Esophagus muscularis mucosa (tissue), 4 donors: ENCODE measurements at regions not wholly inside any gene's neighbourhood (a gene's known extent, or its start where the extent isn't known, plus 50 kb on each side); places are given as distances from the start of the nearest gene placed in this dataset.

Source experiments
- DNase-seq: peaks from one replicate; pipeline ENCODE4 v3.0.0-alpha.2; 2017; ENCODE audit errors: extremely low spot score
- H3K27ac ChIP-seq, 4 donors: fragments of 200-600 bp; sonication (generic); replicated peaks in 1 of 4; 1 replicate in 3 of 4; 2 replicates in 1 of 4; pipeline ENCODE4 v1.5.1; 2016 to 2019; ENCODE audit warnings: mild to moderate bottlenecking in 1 of 4
- H3K27me3 ChIP-seq, 4 donors: fragments of 200-600 bp; sonication (generic); one replicate each; pipeline versions ENCODE4 v1.5.1 to v1.6.0; 2016 to 2019
- H3K36me3 ChIP-seq, 4 donors: fragments of 200-600 bp; sonication (generic); one replicate each; pipeline ENCODE4 v1.5.1; 2016 to 2019
- H3K4me1 ChIP-seq, 4 donors: fragments of 200-600 bp; sonication (generic); one replicate each; pipeline ENCODE4 v1.5.1; 2016 to 2019
- H3K4me3 ChIP-seq, 4 donors: fragments of 200-600 bp; sonication (generic); 1 replicate in 2 of 4; 2 replicates in 2 of 4; pipeline ENCODE4 v1.5.1; 2016 to 2019; ENCODE audit warnings: mild to moderate bottlenecking in 4 of 4, moderate library complexity in 1 of 4
- H3K9me3 ChIP-seq, 4 donors: fragments of 200-600 bp; sonication (generic); 1 replicate in 3 of 4; 2 replicates in 1 of 4; pipeline ENCODE4 v1.5.1; 2016 to 2019
- EP300 ChIP-seq: sonication (generic); formaldehyde crosslinking; IDR thresholded peaks from one replicate; pipeline ENCODE4 v1.6.1; 2017; ENCODE audit warnings: antibody characterized with exemption
- POLR2A ChIP-seq: fragments of 450-650 bp; IDR thresholded peaks from one replicate; pipeline ENCODE4 v1.6.1; 2017; ENCODE audit warnings: antibody characterized with exemption, moderate library complexity, mild to moderate bottlenecking, low read depth
- POLR2AphosphoS5 ChIP-seq, 2 donors: sonication (generic); formaldehyde crosslinking; IDR thresholded peaks; one replicate each; pipeline ENCODE4 v1.6.1; 2017; ENCODE audit warnings: antibody characterized with exemption in 2 of 2
- WGBS: methylation state at CpG from one replicate; pipeline ENCODE4 v1.1.5; 2018; 5-methylcytosine and 5-hydroxymethylcytosine counted together
- intact Hi-C: fragments of 100-400 bp; cut with DNase I; formaldehyde crosslinking; loops from one replicate; pipeline ENCODE4 v1.15.1; 2023
- small RNA-seq, 3 donors: library from RNA; depleted of rRNA; stranded (forward); fragments of <200 nt; gene quantifications; one replicate each; pipeline ENCODE3, GENCODE V24; 2016
- TF ChIP-seq, protein P1 (sequence below), 3 experiments: fragments of 200-600 bp in 2 of 3; fragments of 450-650 bp in 1 of 3; sonication (generic) in 2 of 3; IDR thresholded peaks; one replicate each; pipeline ENCODE4 v1.5.1; 2017 to 2019; ENCODE audit warnings: antibody characterized with exemption in 3 of 3, mild to moderate bottlenecking in 2 of 3, moderate library complexity in 1 of 3

DNA sequence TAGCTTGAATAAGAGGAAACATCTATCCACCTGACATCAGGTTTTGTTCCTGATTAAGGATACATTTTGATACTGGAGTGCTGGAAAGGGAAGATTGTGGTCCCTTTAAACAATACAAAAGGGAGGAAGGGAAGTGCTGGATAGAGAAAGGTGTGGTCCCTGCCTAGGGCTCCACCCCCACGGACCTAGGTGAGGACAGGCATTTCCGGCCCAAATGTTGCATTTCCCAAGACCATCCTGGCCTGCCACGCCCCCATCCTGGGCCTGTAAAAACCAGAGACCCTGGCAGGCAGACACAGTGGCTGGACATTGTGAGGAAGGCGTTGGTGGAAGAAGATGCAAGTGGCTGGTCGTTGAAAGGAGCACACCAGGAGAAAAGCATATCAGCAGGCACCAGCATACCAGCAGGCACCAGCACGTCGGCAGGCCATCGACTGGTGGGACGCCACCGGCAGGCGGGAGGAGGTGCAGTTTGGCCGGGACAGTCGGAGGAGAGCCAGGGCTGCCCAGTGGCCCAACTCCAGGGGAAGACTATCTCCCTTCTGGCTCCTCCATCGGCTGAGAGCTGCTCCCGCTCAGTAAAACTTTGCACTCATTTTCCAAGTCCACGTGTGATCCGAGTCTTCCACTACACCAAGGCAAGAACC lies 53.2 kb upstream of the AMN1 start:
- TF ChIP-seq, protein P1, sequence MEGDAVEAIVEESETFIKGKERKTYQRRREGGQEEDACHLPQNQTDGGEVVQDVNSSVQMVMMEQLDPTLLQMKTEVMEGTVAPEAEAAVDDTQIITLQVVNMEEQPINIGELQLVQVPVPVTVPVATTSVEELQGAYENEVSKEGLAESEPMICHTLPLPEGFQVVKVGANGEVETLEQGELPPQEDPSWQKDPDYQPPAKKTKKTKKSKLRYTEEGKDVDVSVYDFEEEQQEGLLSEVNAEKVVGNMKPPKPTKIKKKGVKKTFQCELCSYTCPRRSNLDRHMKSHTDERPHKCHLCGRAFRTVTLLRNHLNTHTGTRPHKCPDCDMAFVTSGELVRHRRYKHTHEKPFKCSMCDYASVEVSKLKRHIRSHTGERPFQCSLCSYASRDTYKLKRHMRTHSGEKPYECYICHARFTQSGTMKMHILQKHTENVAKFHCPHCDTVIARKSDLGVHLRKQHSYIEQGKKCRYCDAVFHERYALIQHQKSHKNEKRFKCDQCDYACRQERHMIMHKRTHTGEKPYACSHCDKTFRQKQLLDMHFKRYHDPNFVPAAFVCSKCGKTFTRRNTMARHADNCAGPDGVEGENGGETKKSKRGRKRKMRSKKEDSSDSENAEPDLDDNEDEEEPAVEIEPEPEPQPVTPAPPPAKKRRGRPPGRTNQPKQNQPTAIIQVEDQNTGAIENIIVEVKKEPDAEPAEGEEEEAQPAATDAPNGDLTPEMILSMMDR (IDR thresholded peaks at IDR 0.05): no peak
- TF ChIP-seq POLR2AphosphoS5 (IDR thresholded peaks at IDR 0.05): no peak
- TF ChIP-seq POLR2A: no peak

DNA sequence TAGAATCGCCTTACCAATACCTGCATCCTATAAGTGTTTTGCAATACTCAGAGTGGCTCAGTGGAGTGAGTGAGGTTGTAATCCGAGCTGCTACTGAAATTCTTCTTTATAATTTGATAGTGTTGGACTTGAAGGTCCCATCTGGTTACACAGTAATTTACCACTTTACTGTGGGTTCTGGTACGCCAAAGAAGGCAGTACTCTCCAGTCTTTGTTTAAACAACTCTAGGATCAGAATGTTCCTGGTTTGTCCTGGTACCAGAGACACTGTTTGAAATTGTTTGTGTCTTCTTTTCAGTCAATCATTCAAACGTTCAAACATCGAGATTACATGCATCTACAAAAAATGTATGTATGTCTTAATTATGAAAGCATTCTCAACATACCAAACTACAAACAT lies 51.3 kb upstream of the AMN1 start:
- H3K9me3 ChIP-seq: no peaks in the 10 kb centered on the region
- DNase-seq: no peak
- no peaks in the 10 kb centered on the region for H3K4me1 ChIP-seq
- H3K27me3 ChIP-seq: no peaks in the 10 kb centered on the region
- 94% methylated on average over 5 of the region's 5 CpGs for WGBS
- H3K36me3 ChIP-seq: no peaks in the 10 kb centered on the region
- H3K27ac ChIP-seq: no peak overlapping the region
- TF ChIP-seq EP300: no peak
- no peak for TF ChIP-seq POLR2A
- TF ChIP-seq, protein P1 (IDR thresholded peaks at IDR 0.05): no peak
- no peak for TF ChIP-seq POLR2AphosphoS5 (IDR thresholded peaks at IDR 0.05)
- H3K4me3 ChIP-seq: no peak overlapping the region
- intact Hi-C loops: no loop called here

More for the DNA sequence above, 53.2 kb upstream of the AMN1 start:
- H3K4me3 ChIP-seq: no peak overlapping the region
- no peak for DNase-seq
- 91% methylated on average over 16 of the region's 17 CpGs for WGBS
- no peaks in the 10 kb centered on the region for H3K9me3 ChIP-seq
- no peaks in the 10 kb centered on the region for H3K27me3 ChIP-seq
- no peaks in the 10 kb centered on the region for H3K36me3 ChIP-seq
- no peaks in the 10 kb centered on the region for H3K4me1 ChIP-seq
- no peak overlapping the region for H3K27ac ChIP-seq
- intact Hi-C loops: no loop called here

DNA sequence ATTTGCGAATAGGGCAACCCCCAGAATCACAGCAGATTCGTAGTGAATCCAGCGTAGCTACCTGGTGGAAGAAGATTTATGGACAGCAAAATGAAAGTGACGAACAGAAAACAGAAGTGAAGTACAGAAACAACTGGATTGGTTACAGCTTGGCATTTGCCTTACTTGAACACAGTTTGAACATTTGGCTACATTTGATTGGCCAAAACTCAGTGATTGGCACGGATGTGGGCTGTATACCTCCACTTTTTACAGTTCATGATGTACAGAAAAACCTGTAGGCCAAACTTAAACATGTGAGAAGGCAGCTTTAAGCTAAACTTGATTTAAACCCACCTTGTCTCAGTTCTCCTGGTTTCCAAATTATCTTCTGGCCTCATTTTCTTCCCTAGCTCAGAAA lies 49.9 kb upstream of the AMN1 start:
- H3K27ac ChIP-seq: no peak overlapping the region
- 78% methylated on average over 5 of the region's 5 CpGs for WGBS
- no peaks in the 10 kb centered on the region for H3K4me1 ChIP-seq
- H3K36me3 ChIP-seq: no peaks in the 10 kb centered on the region
- H3K9me3 ChIP-seq: no peaks in the 10 kb centered on the region
- no peaks in the 10 kb centered on the region for H3K27me3 ChIP-seq
- DNase-seq: no peak
- TF ChIP-seq POLR2A (no peak), EP300 (no peak), POLR2AphosphoS5 (IDR thresholded peaks at IDR 0.05) (no peak)
- TF ChIP-seq, protein P1 (IDR thresholded peaks at IDR 0.05): no peak
- H3K4me3 ChIP-seq: no peak overlapping the region
- intact Hi-C loops: no loop called here

Small RNA genes lying in the stretch of these regions (small RNA-seq; reads per million reads assigned to genes)
- 0 reads per million in 3 donors for gene RF00402
- 0 reads per million in 3 donors for gene RNU6-1069P
